NOMO-1 treated with dmso at 0.1 percent for 144 hours (cell line): ENCODE measurements at regions not wholly inside any gene's neighbourhood (a gene's known extent, or its start where the extent isn't known, plus 50 kb on each side); places are given as distances from the start of the nearest gene placed in this dataset.
A peak's percentile ranks its signal among the peaks of the same experiment; 100 is the strongest.
"Not testable (repeated sequence)": the region's sequence is repeated elsewhere in the genome, so short reads cannot be mapped to it uniquely, and the experiment has no call there.

Experiments used
- DNase-seq: peaks from one replicate; lab custom pipeline; 2025; ENCODE audit not compliant: unreplicated experiment; lab: John Stamatoyannopoulos, UW

- DNase-seq, result no peak
Observed at GRCh38 chr17:64773386-64773835, 111.3 kb upstream of the SMURF2 start.

GRCh38 chr17:64772845-64773299, 110.8 kb upstream of the SMURF2 start:
- DNase-seq, result no peak

GRCh38 chr17:64771980-64772844, 110.1 kb upstream of the SMURF2 start:
- DNase-seq, result no peak

GRCh38 chr17:64769712-64770111, 107.6 kb upstream of the SMURF2 start:
- no peak for DNase-seq

- no peak for DNase-seq
Observed at GRCh38 chr17:64767269-64767997, 105.3 kb upstream of the SMURF2 start.

- DNase-seq, result no peak
Observed at GRCh38 chr17:64765191-64765889, 103.2 kb upstream of the SMURF2 start.

GRCh38 chr17:64750891-64751677, 89.0 kb upstream of the SMURF2 start:
- no peak for DNase-seq

- DNase-seq, result no peak
Observed at GRCh38 chr17:64750478-64750877, 88.4 kb upstream of the SMURF2 start.

GRCh38 chr17:64749306-64749705, 87.2 kb upstream of the SMURF2 start:
- DNase-seq, result no peak

- no peak for DNase-seq
Observed at GRCh38 chr17:64747938-64748540, 85.9 kb upstream of the SMURF2 start.

GRCh38 chr17:64742326-64742725, 80.2 kb upstream of the SMURF2 start:
- no peak for DNase-seq

- DNase-seq, result not testable (repeated sequence)
Observed at GRCh38 chr17:64741916-64742315, 79.8 kb upstream of the SMURF2 start.

- no peak for DNase-seq
Observed at GRCh38 chr17:64741038-64741641, 79.0 kb upstream of the SMURF2 start.

- DNase-seq, result no peak
Observed at GRCh38 chr17:64739316-64740058, 77.4 kb upstream of the SMURF2 start.

GRCh38 chr17:64736804-64737492, 74.8 kb upstream of the SMURF2 start:
- peak; percentile 18 for DNase-seq

- DNase-seq, result no peak
Observed at GRCh38 chr17:64732336-64733006, 70.4 kb upstream of the SMURF2 start.

- DNase-seq, result not testable (repeated sequence)
Observed at GRCh38 chr17:64730023-64730422, 67.9 kb upstream of the SMURF2 start.

- no peak for DNase-seq
Observed at GRCh38 chr17:64729201-64729600, 67.1 kb upstream of the SMURF2 start.
